B cell (primary cell): ENCODE measurements at regions not wholly inside any gene's neighbourhood (a gene's known extent, or its start where the extent isn't known, plus 50 kb on each side); places are given as distances from the start of the nearest gene placed in this dataset.

Source experiments
- ATAC-seq: fragments of 200-7000 bp; cut with Tn5 transposase; one replicate; pipeline ENCODE4 v1.10.0; 2021; ENCODE audit warnings: low read depth, mild to moderate bottlenecking, moderate number of reproducible peaks, moderate library complexity
- CTCF ChIA-PET: fragments of 350-600 bp; sonication (Branson Sonifier 250); formaldehyde crosslinking; loops from one replicate; lab custom pipeline; 2021; ENCODE audit warnings: antibody characterized with exemption, inconsistent platforms; lab: Charles Lee
- POLR2A ChIA-PET: fragments of 350-600 bp; sonication (Branson Sonifier 250); formaldehyde crosslinking; loops from one replicate; lab custom pipeline; 2021; ENCODE audit warnings: antibody characterized with exemption; lab: Charles Lee
- DNase-seq: peaks from one replicate; pipeline ENCODE4 v3.0.0; 2013
- H2AFZ ChIP-seq: 2 replicates; pipeline ENCODE4 v1.6.1; 2012; ENCODE audit warnings: mild to moderate bottlenecking, low read depth, low read length; ENCODE audit not compliant: insufficient read depth, poor library complexity, severe bottlenecking
- H3K27ac ChIP-seq, 2 donors: 1 replicate in 1 of 2; 2 replicates in 1 of 2; pipeline ENCODE4 v1.5.1; 2012 to 2013; ENCODE audit warnings: low read length in 2 of 2, mild to moderate bottlenecking in 2 of 2, moderate library complexity in 1 of 2
- H3K27me3 ChIP-seq, 4 experiments: fragments of 200-600 bp in 1 of 4; sonication (generic) in 1 of 4; replicated peaks in 1 of 4; 1 replicate in 2 of 4; 2 replicates in 2 of 4; pipeline versions ENCODE4 v1.6.1 to v1.7.0; 2013 to 2016; ENCODE audit warnings: low read length in 3 of 4, mild to moderate bottlenecking in 2 of 4, mixed read lengths in 1 of 4, moderate library complexity in 1 of 4; ENCODE audit not compliant: insufficient read depth in 4 of 4, control insufficient read depth in 3 of 4; ENCODE audit errors: control extremely low read depth in 1 of 4
- H3K36me3 ChIP-seq, 2 experiments: replicated peaks in 1 of 2; 1 replicate in 1 of 2; 2 replicates in 1 of 2; pipeline versions ENCODE4 v1.6.1 to v1.7.1; 2013; ENCODE audit warnings: low read length in 1 of 2; ENCODE audit not compliant: insufficient read depth in 2 of 2, control insufficient read depth in 1 of 2; ENCODE audit errors: control extremely low read depth in 1 of 2, extremely low read depth in 1 of 2
- H3K4me1 ChIP-seq, 2 donors: fragments of 200-600 bp in 1 of 2; sonication (generic) in 1 of 2; 1 replicate in 1 of 2; 2 replicates in 1 of 2; pipeline versions ENCODE4 v1.5.1 to v1.6.1; 2013 to 2017; ENCODE audit warnings: low read length in 2 of 2; ENCODE audit not compliant: control insufficient read depth in 2 of 2, insufficient read depth in 2 of 2
- H3K4me2 ChIP-seq: replicated peaks from 2 replicates; pipeline ENCODE3; 2012; ENCODE audit warnings: mild to moderate bottlenecking, low read depth, low read length; ENCODE audit not compliant: poor library complexity, severe bottlenecking
- H3K4me3 ChIP-seq, 5 experiments: fragments of 200-600 bp in 1 of 5; sonication (generic) in 1 of 5; 1 replicate in 3 of 5; 2 replicates in 2 of 5; pipeline versions ENCODE4 v1.5.1 to v1.7.0; 2011 to 2016; ENCODE audit warnings: low read length in 4 of 5, mild to moderate bottlenecking in 4 of 5, low read depth in 2 of 5, control low read depth in 1 of 5, moderate library complexity in 1 of 5; ENCODE audit not compliant: insufficient read depth in 1 of 5; ENCODE audit errors: control extremely low read depth in 1 of 5, extremely low read depth in 1 of 5
- H3K79me2 ChIP-seq: fragments of 200-600 bp; sonication (generic); one replicate; pipeline ENCODE4 v1.6.0; 2016; ENCODE audit warnings: low read length; ENCODE audit not compliant: control insufficient read depth, insufficient read depth
- H3K9ac ChIP-seq: fragments of 200-600 bp; sonication (generic); 2 replicates; pipeline ENCODE4 v1.6.1; 2017; ENCODE audit warnings: mild to moderate bottlenecking, low read length, moderate library complexity
- H3K9me3 ChIP-seq, 3 donors: one replicate each; pipeline versions ENCODE4 v1.6.1 to v1.7.1; 2013; ENCODE audit warnings: low read length in 2 of 3; ENCODE audit not compliant: control insufficient read depth in 2 of 3, insufficient read depth in 1 of 3; ENCODE audit errors: control extremely low read depth in 1 of 3
- H4K20me1 ChIP-seq: 2 replicates; pipeline ENCODE4 v1.6.0; 2012; ENCODE audit warnings: mild to moderate bottlenecking, low read length; ENCODE audit not compliant: insufficient read depth, control insufficient read depth, poor library complexity, severe bottlenecking
- H3K27ac Mint-ChIP-seq: one replicate; pipeline ENCODE4 v1.8.0; 2021; ENCODE audit warnings: mixed read lengths
- H3K27me3 Mint-ChIP-seq: one replicate; pipeline ENCODE4 v1.8.0; 2021; ENCODE audit warnings: mixed read lengths
- H3K4me1 Mint-ChIP-seq: one replicate; pipeline ENCODE4 v1.8.0; 2021; ENCODE audit warnings: mixed read lengths
- H3K4me3 Mint-ChIP-seq: one replicate; pipeline ENCODE4 v1.8.0; 2021; ENCODE audit warnings: mixed read lengths
- H3K9me3 Mint-ChIP-seq: one replicate; pipeline ENCODE4 v1.8.0; 2022; ENCODE audit warnings: mixed read lengths; ENCODE audit not compliant: insufficient read depth
- EZH2 ChIP-seq: IDR thresholded peaks from 2 replicates; pipeline ENCODE4 v1.6.1; 2012; ENCODE audit warnings: borderline replicate concordance, low read depth, mild to moderate bottlenecking, moderate library complexity, low read length; ENCODE audit not compliant: insufficient read depth, poor library complexity, severe bottlenecking
- WGBS: methylation state at CpG from one replicate; pipeline ENCODE4 v1.1.5; 2013; ENCODE audit warnings: missing lambda C conversion rate; ENCODE audit not compliant: insufficient coverage; 5-methylcytosine and 5-hydroxymethylcytosine counted together
- intact Hi-C: fragments of 100-400 bp; cut with micrococcal nuclease; formaldehyde crosslinking; loops from one replicate; pipeline ENCODE4 v1.10.0; 2022
- TF ChIP-seq, protein P1 (sequence below): fragments of 200-600 bp; IDR thresholded peaks from one replicate; pipeline ENCODE4 v1.8.0; 2022; ENCODE audit warnings: antibody characterized with exemption, mild to moderate bottlenecking

DNA sequence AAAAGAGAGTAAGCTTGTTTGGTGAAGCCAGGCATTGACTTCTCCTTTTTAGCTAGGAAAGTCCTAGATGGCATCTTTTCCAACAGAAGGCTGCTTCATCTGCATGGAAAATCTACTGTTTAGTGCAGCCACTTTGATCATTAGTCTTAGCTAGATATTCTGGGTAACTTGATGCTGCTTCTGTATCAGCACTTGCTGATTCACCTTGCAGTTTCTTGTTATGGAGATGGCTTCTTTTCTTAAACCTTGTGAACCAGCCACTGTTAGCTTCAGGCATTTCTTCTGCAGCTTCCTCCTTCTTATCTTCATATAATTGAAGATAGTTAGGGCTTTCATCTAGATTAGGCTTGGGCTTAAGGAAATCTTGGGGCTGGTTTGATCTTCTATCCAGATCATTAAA, 639.7 kb downstream of the TDRD15 start:
- Histone ChIP-seq H3K4me3 (no peak overlapping the region), H3K9ac (no peak overlapping the region), H3K4me2 (no peak overlapping the region), H3K4me1 (no peaks in the 10 kb centered on the region), H3K9me3 (peaks cover 0 to 7% (median 0%) of the 10 kb centered on the region in 3 donors), H3K27me3 (no peaks in the 10 kb centered on the region), H2AFZ (no peak overlapping the region), H3K36me3 (no peaks in the 10 kb centered on the region), H3K27ac (no peak overlapping the region), H3K79me2 (no peaks in the 10 kb centered on the region), H4K20me1 (no peaks in the 10 kb centered on the region)
- ChIA-PET CTCF (no interaction called here), POLR2A (no interaction called here)
- Mint-ChIP-seq H3K4me3 (no peak overlapping the region), H3K27ac (no peak overlapping the region), H3K27me3 (no peaks in the 10 kb centered on the region), H3K4me1 (no peaks in the 10 kb centered on the region), H3K9me3 (no peaks in the 10 kb centered on the region)
- ATAC-seq: no peak
- no peak for TF ChIP-seq EZH2
- TF ChIP-seq, protein P1, sequence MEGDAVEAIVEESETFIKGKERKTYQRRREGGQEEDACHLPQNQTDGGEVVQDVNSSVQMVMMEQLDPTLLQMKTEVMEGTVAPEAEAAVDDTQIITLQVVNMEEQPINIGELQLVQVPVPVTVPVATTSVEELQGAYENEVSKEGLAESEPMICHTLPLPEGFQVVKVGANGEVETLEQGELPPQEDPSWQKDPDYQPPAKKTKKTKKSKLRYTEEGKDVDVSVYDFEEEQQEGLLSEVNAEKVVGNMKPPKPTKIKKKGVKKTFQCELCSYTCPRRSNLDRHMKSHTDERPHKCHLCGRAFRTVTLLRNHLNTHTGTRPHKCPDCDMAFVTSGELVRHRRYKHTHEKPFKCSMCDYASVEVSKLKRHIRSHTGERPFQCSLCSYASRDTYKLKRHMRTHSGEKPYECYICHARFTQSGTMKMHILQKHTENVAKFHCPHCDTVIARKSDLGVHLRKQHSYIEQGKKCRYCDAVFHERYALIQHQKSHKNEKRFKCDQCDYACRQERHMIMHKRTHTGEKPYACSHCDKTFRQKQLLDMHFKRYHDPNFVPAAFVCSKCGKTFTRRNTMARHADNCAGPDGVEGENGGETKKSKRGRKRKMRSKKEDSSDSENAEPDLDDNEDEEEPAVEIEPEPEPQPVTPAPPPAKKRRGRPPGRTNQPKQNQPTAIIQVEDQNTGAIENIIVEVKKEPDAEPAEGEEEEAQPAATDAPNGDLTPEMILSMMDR: no peak
- intact Hi-C loops: no loop called here
- DNase-seq: no peak

DNA sequence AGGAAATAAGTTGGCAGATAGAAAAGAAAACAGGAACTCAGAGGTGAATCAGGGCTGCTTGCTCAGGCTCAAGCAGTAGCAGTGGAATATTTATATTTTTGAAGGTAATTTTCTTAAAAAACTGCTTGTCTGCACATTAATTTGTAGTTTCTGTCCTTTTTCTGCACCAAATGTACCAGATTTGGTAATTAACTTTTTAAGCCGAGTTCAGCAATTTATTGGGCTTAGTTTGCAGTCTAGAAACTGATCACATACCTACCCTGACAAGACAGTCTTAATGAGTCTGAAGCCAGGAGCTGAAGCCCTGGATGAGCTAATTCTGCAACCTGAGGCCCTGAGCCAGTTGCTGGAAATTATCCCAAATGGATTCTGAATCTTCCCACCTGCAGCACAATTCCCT, 647.0 kb downstream of the TDRD15 start:
- TF ChIP-seq EZH2: no peak
- TF ChIP-seq, protein P1: no peak
- Histone ChIP-seq H4K20me1 (no peaks in the 10 kb centered on the region), H3K4me3 (no peak overlapping the region), H3K27me3 (no peaks in the 10 kb centered on the region), H3K36me3 (no peaks in the 10 kb centered on the region), H2AFZ (no peak overlapping the region), H3K9me3 (no peaks in the 10 kb centered on the region), H3K79me2 (no peaks in the 10 kb centered on the region), H3K4me1 (no peaks in the 10 kb centered on the region), H3K9ac (no peak overlapping the region), H3K27ac (no peak overlapping the region), H3K4me2 (no peak overlapping the region)
- POLR2A ChIA-PET: no interaction called here
- WGBS: 83% methylated on average over 1 of the region's 1 CpG
- no peak overlapping the region for H3K27ac Mint-ChIP-seq
- CTCF ChIA-PET: no interaction called here
- H3K4me1 Mint-ChIP-seq: no peaks in the 10 kb centered on the region
- no peaks in the 10 kb centered on the region for H3K9me3 Mint-ChIP-seq
- DNase-seq (no peak), ATAC-seq (no peak)
- H3K4me3 Mint-ChIP-seq: no peak overlapping the region
- intact Hi-C loops: no loop called here
- H3K27me3 Mint-ChIP-seq: no peaks in the 10 kb centered on the region
